ENCODE measurements at regions not wholly inside any gene's neighbourhood (a gene's known extent, or its start where the extent isn't known, plus 50 kb on each side); places are given as distances from the start of the nearest gene placed in this dataset.

DNA sequence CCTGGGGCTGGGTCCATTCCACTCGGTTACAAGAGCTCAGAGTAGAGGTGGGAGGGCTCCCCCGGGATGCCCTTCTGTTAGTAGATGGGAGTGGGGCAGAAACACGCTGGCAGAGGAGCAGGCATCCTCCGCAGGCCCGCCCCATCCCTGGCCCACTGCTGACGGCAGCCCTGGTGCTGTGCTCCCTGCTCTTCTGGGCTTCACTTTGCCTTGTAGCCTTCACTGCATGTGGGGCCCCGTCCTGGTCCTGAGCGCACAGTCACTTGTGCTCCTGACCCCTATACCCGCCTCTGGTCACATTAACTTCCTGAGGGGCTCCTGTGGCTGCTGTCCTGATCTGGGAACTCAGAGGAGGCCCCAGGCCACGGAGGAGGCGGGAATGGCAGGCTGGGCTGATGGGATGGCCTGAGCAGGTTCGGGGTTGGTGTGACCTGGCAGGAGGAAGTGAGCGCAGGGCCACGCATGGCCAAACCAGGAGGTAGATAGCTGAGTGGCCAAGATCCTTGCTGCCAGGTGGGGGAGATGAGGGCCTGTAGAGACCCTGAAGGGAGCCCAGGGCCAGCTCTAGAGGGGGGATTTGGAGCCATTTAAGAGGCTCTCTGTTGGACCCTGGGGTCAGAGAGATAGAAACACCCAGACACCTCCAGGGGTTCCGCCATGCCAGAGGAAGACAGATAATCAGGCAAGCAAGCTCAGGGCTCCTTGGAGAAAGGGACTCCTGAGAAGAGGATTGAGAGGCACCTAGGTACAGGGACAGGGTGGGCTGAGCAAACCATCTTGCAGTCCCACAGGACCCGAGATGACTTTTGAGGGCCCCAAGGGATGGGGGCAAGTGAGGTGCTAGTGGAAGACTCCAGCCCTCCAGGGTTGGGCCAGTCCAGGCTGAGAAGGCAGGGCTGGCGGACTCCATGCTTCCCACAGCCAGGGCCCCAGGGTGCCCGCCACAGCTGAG, 92.2 kb upstream of the PRR23E start:
- DNase-seq (ENCODE audit: low spot score) = no peak
- intact Hi-C loops (cut with DNase I) = no loop called here

DNA sequence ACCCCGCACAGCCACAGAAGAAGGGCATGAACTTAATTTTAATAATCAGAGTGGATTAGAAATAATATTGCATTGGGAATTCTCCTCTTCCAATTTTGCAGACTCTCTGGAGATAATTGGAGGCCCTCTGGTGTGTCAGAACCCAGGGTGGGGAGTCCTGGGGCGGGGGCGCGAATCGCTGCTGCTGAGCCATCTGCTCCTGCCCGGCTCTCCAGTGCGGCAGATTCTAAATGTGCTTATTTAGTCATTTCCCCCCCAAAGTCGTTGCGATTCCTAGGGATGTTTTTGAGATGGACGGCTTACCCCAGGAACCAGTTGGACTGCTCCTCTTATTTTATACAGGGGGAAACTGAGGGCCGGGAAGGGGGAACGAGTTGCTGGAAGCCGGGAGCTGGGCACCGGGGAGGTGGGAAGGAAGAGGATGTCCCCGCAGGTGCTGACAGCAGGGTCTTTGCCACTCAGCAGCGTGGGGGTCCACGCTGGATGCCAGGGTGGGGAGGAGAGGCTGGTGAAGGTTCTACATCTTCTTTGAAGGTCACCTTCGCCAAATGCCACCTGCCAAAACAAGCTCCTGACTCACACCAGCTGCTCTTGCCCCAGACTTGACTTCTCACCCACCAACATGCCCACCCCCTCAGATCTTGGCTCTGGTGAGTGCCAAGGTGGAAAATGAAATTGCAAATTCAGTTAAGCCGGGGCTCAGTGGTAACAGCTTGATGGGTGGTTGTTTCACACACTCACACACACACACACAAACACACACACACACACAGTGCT, 91.3 kb upstream of the PRR23E start:
- peak; percentile 73 for DNase-seq (ENCODE audit: low spot score)
- intact Hi-C loops (cut with DNase I) = no loop called here

DNA sequence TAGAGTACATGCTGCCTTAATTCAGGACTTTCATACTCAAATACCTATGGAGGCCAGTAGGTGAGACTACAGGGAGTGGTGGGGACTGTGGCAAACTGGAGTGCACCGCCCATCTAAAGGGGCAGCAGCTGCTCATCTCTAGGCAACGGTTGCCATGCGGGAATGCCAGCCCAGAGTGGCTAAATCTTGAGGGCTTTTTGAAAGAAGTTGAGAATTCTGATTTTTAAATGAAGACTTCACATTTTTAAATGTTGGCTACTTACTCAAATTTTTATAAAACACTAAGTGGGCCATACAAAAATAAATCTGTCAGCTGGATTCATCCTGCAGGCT, 90.8 kb upstream of the PRR23E start:
- intact Hi-C loops (cut with DNase I) = no loop called here

DNA sequence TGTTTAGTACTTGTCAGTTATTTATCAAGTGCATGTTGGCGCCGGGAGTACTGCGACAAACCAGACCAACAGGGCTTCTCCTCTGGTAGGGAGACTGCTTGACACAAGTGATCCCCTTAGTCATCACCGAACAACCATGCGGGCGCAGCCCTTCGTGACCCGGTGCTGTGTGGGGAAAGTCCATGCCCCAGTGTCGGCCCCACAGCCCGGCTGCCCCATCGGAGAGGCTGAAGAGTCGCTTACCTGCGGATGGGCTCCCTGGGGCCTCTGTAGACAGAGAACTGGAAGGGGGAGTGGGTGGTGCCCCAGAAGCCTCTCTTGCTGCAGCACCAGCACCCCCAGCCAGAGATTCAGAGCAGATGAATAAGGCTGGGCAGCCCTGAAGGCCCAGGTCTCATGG, 90.3 kb upstream of the PRR23E start:
- peak; percentile 71 for DNase-seq (ENCODE audit: low spot score)
- intact Hi-C loops (cut with DNase I) = no loop called here

More for the DNA sequence above, 90.8 kb upstream of the PRR23E start:
- no peak for DNase-seq (ENCODE audit: low spot score)

DNA sequence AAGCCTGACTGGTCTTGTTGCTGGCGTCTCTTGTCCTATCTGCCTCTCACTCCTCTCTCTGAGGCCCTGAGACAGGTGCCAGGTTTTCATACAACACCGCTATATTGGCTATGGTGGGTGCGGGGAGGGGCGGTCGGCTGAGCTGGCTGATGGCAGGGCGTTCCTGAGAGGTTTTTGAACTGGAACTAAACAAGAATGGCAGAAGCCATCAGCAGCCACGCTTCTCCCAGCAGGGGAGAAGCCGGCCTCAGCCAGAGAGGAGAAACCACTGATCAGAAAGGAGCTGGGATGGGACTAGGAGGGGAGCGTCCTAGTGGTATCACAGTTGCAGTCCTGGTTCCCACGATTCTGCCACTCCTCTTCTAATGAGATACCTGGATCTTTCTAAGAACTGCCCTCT, 89.9 kb upstream of the PRR23E start:
- intact Hi-C loops (cut with DNase I) = no loop called here
- no peak for DNase-seq (ENCODE audit: low spot score)

DNA sequence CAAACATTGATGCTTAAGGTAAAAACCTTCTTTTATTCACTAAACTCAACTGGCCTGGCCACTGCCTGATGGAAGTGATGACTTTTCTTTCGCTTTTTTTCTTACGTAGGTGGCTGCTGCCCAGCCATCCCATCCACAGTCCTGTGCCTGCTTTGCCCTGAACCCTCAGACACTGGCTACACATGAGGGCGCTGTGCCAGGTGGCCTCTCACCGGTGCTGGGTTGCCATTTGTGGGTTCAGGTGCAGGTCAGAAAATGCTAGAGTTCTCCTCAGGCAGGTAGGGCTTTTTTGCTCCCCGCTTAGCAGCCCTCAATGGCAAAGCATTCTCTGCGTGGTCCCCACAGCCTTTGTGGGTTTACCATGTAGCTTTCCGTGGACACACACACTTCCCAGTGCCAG, 88.3 kb upstream of the PRR23E start:
- intact Hi-C loops (cut with DNase I) = no loop called here

DNA sequence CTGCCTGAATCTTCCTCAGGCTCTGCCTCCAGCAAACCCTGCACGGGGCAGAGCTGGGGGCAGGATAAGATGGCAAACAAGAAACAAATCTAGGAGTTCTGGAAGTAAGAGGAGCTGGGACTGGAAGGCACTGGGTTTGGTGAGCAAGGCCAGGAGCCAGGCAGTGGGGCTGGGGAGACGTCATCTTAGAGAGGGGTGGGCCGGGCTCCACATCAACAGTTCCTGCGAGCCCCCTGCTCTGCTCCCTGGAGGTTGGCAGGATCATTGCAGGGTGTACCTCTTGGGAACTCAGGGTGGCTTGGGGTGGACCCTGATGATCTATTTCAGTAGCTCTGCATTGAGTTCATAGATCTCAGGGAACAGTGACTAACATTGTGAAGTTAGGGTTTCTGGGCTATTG, 87.3 kb upstream of the PRR23E start:
- no peak for DNase-seq (ENCODE audit: low spot score)
- intact Hi-C loops (cut with DNase I) = no loop called here

More for the DNA sequence above, 88.3 kb upstream of the PRR23E start:
- DNase-seq (ENCODE audit: low spot score) = no peak

DNA sequence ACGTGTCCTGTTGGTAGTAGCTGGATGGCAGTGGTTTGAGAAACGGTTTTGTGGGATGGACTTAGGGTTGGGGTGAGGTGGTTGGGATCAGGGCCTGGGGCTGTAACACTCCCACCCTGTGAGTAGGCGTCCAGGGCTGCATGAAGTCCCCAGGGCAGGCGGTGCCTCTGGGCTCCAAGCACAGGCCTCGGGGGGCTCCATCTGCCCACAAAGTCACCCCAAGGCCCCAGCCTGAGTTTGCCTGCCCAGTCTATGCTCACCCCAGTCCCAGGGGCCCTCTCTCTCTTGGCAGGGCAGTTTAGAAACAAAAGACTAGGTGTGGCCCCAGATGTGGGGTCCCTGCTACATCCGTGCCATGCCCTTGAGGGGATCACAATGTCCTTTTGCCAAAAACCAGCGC, 86.9 kb upstream of the PRR23E start:
- DNase-seq (ENCODE audit: low spot score) = no peak
- intact Hi-C loops (cut with DNase I) = no loop called here

DNA sequence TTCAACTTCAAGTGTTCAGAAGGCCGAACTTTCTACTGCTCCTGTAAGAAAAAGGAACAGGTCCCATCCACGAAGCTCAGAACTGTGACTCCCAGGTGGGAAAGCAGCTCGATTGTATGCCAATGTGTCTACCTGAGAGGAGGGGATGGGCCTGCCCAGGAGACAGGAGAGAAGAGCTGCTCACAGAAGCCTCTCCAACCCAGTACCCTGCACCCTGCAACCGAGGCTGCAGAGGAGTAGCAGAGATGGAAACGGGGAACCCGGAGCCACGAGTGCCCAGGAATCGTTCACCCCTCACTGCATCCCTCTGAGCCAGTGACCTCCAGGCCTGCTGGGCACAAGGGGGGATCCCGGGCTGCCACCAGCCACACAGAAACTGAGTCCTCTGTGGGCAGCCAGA, 86.5 kb upstream of the PRR23E start:
- DNase-seq (ENCODE audit: low spot score) = no peak
- intact Hi-C loops (cut with DNase I) = no loop called here

DNA sequence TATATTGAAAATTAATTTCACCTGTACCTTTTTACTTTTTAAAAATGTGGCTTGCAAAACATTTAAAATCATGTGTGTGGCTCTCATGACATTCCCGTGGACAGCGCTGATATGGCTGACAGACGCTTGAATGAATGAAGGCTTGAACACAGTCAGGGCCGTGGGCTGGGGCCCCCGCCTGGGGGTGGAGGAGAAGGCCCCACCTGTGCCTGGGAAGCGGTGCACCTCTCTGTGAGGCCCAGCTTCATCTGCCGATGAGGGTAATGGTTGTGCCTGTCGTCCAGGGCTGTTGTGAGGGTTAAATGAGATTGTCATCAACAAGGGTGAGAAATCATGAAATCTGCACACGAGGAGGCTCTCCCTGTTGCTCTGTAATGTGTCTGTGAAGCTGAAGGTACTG, 85.9 kb upstream of the PRR23E start:
- no peak for DNase-seq (ENCODE audit: low spot score)

DNA sequence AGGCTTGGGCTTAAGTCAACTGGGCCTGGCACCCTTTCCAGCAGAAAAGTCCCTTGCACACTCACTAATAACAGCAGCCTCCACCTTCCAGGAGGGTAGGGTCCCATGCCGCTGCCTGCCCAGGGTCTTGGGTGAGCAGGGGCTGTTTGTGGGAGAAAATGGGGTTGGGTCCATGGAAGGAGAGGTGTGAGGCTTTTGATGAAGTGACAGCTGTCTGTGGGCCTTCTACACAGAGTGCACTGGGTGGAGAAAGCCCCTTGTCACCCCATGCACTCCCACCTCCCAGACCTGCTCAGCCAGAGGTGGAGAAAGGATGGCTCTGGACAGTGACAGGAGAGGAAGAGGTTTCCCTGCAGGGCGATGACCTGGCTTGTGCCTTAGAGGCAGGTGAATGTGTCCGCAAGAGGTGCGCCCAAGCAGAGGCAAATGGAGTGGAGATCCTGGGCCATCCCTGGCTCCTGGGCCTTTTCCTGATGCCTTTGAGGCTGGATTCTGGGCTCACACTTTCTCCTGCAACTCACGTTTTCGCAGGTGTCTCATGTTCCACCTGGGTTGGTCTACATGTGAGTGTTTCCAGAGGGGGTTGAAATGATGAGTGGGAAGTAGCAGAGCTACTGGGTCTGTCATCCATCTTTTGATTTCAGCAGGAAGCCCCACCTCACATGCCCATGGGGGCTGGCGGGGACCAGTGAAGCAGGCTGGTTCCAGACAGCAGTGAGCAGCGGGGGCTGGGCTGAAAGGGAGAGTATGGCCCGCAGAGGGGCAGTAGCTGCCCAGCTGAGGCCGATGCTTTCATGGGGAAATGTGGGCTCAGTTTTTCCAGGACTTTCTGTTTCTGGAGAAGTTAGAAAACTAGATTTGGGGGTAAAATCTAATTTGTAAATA, 85.2 kb upstream of the PRR23E start:
- DNase-seq (ENCODE audit: low spot score) = no peak
- intact Hi-C loops (cut with DNase I) = no loop called here

More for the DNA sequence above, 85.9 kb upstream of the PRR23E start:
- intact Hi-C loops (cut with DNase I) = no loop called here

DNA sequence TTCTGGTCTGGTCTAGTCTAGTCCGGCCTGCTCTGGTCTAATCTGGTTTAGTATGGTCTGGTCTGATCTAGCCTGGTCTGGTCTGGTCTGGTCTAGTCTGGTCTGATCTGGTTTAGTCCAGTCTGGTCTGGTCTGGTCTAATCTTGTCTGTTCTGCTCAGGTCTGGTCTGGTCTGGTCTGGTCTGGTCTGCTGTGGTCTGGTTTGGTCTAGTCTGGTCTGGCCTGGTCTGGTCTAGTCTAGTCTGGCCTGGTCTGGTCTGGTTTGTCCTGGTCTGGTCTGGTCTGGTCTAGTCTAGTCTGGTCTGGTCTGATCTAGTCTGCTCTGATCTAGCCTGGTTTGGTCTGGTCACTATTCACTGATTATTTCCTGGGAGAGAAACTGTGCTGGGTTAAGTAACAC, 84.1 kb upstream of the PRR23E start:
- intact Hi-C loops (cut with DNase I) = no loop called here
- no peak for DNase-seq (ENCODE audit: low spot score)

DNA sequence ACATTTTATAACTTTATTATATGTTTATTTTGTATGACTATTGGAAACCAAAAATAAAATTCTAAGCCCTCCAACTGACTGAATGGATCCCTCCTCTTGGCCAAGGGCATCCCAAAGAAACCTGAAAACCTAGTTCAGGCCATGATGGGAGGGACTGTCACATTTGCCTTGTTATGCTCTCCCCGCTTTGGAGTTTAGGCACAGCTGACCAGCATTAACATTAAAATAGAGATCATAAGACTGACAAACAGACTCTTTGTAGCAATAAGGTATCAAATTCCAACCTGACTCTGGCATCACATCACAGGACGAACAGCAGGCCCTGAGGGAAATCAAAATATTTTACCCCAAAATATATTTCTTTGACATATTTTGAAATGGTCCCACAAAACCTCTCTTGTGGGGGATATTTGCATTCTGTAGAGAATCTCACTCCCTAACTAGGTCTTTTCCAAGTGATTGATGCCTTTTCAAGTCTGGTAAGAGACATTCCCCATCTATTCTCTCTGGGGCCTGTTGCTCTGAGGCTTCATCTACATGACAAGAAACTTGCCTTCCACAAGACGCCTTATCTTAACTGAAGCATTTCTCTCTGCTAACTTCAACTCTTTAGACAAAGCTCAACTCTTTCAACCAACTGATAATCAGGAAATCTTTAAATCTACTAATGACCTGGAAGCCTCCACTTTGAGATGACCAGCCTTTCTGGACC, 81.8 kb upstream of the PRR23E start:
- intact Hi-C loops (cut with DNase I) = loop anchor here in 1 of 2 donors (1.0 kb wide), 1 partner anchor 62 kb away; no protein-coding TSS in a partner anchor
- no peak for DNase-seq (ENCODE audit: low spot score)

DNA sequence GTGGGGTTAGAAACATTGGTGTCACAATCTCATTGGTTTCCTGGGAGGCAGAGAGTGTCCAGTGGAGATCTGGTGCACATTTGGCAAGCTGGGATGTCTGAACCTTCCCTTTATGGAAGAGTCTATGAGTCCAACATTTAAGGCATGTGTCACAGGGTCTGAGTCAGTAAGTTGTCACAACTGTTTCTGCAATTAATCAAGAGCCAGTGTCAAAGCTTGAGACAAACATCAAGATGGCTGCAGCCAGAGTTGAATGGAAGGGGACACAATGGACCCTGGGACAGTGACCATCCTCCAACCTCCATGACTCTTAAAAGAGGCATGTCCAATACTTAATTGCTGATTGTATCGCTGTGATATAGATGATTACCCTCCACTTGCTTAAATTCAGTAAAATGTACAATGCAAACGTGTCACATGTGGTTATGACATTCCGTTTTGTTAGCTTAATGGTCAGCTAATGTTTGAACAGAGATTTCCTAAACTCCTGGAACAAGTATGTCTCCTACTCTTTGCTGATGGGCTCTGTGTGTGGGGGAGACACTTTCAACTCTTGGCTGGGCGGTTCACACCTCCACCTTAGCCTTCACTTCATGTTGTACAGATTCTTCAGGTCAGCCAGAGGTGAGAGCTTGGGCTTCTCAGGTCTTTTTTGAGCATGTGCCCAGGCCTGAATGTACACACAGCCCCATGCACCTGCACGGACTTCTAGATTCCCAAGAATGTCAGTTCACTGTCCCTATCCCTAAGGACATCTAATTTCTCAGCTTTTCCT, 79.9 kb upstream of the PRR23E start:
- intact Hi-C loops (cut with DNase I) = no loop called here
- no peak for DNase-seq (ENCODE audit: low spot score)

DNA sequence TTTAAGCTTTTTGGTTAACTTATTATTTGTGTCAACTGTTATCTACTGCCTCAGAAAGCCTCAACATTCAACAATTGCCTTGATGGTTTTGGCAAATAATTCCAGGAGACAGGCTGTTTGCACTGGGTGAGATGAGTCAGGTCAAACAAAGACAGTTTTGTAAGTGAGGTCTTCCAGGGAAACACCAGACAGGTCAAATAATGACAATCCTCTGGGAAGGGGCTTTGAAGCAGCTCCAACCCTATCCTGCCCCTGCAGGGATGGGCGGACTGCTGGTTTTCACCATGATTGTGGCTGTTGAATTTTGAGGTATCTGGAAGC, 79.4 kb upstream of the PRR23E start:
- no peak for DNase-seq (ENCODE audit: low spot score)
- intact Hi-C loops (cut with DNase I) = no loop called here

DNA sequence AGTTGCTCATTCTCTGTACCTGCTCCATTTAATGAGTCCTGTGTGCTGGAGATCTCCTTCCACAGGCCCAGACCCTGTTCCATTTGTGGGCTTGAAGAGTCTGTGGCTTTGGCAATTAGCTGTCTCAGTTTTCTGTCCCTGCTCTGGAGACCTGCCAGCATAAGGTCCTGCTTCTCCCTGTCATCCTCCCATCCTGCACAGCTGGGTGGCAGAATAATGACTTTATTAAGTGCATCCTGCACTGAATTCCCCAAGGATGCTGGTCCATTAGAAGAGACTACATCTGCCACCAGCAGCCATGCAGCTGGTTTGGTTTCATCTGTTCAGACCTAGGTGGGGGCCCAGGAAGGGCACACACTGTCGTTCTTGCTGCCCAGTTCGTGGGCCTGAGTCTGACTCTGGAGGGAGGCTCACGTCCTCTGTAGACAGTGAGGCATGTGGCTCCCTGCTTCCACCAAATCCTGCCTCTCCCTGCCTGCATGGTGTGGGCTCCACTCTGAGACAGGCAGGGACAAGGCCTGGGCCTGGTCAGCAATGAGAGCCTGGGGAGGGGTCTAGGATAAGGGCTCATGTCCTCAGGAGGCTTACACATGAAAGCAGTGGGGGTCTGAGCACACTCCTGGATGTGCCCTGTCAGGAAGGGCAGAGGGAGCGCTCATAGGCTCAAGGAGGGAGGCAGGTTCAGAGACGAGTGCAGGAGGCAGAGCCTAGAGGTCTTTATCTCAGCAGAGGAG, 78.4 kb upstream of the PRR23E start:
- intact Hi-C loops (cut with DNase I) = no loop called here
- DNase-seq (ENCODE audit: low spot score) = no peak

DNA sequence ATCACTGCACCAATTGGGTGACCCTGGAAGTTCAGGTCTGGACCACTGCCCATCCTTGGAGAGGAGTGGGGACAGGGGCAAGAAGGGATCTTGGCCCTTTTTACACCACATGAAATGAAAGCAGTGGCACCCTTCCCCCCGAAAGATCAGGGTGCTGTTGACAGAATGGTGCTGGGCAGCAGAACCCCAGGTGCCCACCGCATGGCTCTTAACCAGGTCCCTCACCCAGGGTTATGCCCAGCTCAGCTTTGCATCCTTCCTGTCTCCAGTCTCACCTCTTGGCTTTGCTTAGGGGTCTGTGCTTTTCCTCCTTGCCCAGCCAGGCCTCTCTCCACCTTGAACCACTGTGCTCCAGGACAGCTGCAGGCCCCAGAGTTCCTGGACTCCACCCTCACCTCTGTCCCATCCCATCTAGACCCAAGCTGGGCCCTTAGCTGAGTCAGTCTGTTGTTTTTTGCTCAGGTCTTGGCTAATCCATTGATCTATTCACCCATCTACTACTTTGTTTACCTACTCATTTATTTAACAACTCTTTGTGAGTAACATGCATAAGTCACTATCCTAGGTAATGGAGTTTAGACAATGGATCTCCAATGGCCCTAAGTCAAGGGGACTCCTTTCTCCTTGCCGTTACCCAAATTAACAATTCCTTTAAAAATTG, 77.1 kb upstream of the PRR23E start:
- no peak for DNase-seq (ENCODE audit: low spot score)
- intact Hi-C loops (cut with DNase I) = no loop called here

Measured in posterior vena cava (tissue), 2 donors.